Activated CD4-positive, alpha-beta T cell treated with anti-CD3 and anti-CD28 coated beads, Interleukin-2, amount 50 U/mL, for 48 hours (primary cell): ENCODE measurements at regions not wholly inside any gene's neighbourhood (a gene's known extent, or its start where the extent isn't known, plus 50 kb on each side); places are given as distances from the start of the nearest gene placed in this dataset.
"Not testable (repeated sequence)": the region's sequence is repeated elsewhere in the genome, so short reads cannot be mapped to it uniquely, and the experiment has no call there.

Experiments
- DNase-seq, 2 experiments: peaks; one replicate each; pipeline ENCODE4 v3.0.0-alpha.2; 2020

DNA sequence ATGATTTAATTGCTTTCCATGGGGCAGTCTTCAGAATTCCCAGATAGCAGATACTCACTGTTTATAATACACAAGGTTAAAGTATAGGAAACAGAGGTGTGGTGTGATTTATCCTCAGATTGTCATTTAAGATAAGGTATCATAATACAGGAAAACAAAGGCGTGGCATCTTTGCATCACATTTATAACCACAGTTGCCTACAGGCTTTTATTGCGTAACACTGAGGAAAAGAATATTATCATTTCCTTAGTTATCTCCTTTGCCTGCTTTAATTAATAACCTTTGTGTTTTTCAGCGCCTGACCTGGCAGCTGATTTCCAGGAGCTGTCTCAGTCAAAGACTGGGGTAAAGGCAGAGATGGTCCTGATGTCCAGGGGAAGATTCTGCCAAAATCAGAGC, 68.8 kb downstream of the SSX7 start:
- DNase-seq = no peak

DNA sequence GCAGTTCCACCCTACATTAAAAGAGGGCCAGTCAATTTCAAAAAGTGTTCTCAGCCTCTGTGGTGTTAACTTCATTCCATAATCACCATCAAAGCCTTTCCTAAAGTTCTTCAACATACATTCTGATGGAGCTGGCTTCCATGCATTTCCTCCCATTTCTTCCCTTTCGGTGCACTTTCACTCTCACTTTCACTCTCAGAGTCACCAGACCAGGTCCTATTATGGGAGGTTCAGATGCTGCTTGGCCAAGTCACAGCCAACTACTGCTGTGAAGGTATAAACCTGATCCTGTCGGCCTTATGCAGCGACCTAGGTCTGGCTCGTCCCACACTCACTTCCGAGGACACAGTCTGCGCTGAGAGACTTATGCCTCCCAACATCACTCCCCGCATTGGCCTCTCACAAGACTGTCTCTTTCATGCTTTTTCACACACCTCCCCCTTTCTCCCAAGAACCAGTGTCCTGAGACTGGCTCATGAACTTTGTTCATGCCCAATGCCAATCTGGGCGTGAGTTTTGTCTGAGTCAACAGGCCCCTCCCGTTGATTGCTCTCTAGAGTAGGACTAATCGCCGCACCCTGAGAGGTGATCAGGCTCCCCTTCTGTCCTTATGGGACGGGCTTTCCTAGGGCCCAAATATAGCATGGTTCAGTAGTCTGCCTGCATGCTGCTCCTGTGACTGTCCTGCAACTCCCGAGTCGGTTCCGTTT, 60.8 kb upstream of the XAGE1B start:
- no peak for DNase-seq

DNA sequence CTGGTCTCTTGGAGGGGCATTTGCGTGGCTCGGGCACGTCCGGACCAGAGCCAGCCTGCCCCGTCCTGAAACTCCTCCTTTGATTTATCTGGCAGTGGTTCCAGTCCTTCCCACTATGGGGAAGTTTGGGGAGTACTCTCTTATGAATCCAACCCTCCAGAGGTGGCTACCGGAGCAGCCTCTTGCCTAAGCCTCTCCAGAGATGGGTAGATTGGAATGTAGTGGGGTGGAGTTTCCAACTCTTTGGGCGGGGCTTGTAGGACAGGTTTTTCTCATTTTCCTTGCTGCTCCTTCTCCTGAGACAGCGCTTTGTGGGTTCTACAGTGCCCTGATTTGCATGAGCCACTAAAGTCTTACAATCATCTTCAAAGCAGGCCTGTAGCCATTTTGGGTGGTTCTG, 60.1 kb upstream of the XAGE1B start:
- DNase-seq = no peak

DNA sequence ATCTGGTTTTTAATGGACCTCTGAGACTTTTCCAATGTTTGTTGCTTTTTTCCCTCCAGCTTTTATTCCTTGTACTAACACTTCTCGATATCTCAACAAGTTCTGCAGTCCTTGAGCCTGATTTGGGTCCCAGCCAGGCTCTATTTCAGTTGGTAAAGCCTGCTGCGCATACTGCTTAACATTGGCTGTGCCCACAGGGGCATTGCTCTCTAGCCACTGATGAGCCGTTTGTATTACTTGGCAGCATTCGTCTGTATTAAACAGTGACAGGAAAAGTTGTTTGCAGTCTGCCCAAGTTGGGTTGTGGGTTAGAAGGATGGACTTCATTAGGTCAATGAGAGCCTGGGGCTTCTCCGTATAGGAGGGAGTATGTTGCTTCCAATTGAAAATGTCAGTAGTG, 59.6 kb upstream of the XAGE1B start:
- DNase-seq = no peak

DNA sequence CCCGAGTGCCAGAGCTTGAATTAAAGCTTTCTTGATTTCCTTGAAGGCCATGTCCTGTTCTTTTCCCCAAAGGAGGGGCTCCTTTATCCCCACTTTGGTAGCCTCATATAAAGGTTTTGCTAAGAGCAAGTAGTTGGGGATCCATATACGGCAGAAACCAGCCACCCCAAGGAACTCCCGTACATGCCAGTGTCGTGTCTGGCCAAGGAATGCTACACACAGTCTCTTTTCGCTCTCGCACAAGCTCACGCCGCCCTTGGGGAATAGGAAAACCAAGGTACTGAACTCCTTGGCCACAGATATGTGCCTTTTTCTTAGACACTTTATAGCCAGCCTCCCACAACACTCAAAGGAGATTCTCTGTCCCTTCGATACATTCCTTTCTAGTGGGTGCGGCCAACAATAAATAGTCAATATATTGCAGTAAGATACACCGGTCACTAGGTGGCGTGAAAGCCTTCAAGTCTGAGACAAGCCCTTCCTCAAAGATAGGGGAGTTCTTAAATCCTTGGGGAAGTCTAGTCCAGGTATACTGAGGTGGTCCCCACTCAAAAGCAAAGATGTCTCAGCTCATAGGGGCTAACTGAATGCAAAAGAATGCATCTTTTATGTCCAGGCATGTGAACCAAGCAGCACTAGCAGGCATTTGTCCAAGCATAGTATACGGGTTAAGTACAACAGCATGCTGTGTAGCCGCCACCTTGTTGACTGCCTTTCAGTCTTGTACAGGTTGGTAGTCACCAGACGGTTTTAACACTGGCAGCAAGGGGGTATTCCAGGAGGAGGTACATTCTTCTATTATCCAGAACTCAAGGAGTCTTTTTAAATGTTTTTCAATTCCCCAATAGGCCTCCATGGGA, 57.8 kb upstream of the XAGE1B start:
- peak; percentile 1 to 4 for DNase-seq

DNA sequence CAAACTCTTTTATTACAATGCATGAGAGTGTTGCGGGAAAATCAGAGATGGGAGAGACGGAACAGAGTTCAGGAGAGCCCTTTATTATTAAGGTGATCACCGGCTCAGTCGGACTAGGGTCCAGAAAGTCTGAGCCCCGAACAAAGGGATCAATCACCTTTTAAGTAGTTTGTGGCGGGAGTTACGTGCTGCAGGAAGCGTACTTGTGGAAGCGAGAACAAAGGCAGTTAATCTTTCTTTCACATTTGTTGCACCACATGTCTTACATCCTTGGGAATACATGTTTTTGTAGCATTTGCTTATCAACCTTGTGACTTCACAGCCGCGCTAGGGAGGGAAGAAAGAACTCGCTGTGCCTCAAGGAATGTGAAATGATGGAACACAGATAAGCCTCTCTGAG, 51.3 kb upstream of the XAGE1B start:
- not testable (repeated sequence) for DNase-seq
